SW480 (cell line): ENCODE measurements at regions not wholly inside any gene's neighbourhood (a gene's known extent, or its start where the extent isn't known, plus 50 kb on each side); places are given as distances from the start of the nearest gene placed in this dataset.
"Not testable (repeated sequence)": the region's sequence is repeated elsewhere in the genome, so short reads cannot be mapped to it uniquely, and the experiment has no call there.

ENCODE experiments used
- DNase-seq: peaks from one replicate; pipeline ENCODE4 v3.0.0-alpha.2; 2016; ENCODE audit warnings: low spot score

GRCh38 chr6:128597004-128597403 is 76.6 kb upstream of the PTPRK start:
- no peak for DNase-seq

GRCh38 chr6:128595544-128595943 is 75.1 kb upstream of the PTPRK start:
- no peak for DNase-seq

GRCh38 chr6:128586095-128586494 is 65.7 kb upstream of the PTPRK start:
- no peak for DNase-seq

GRCh38 chr6:128580224-128581110 is 60.1 kb upstream of the PTPRK start:
- no peak for DNase-seq

GRCh38 chr6:128575254-128575653 is 54.9 kb upstream of the PTPRK start:
- not testable (repeated sequence) for DNase-seq

- no peak for DNase-seq
Observed at GRCh38 chr6:128574402-128574801, 54.0 kb upstream of the PTPRK start.

GRCh38 chr6:128573036-128573435 is 52.6 kb upstream of the PTPRK start:
- DNase-seq, result no peak

- no peak for DNase-seq
Observed at GRCh38 chr6:128572294-128572693, 51.9 kb upstream of the PTPRK start.

GRCh38 chr6:128570680-128571063 is 50.3 kb upstream of the PTPRK start:
- peak; percentile 29 for DNase-seq

GRCh38 chr6:128569732-128570679 is 49.6 kb upstream of the PTPRK start:
- DNase-seq, result peak; percentile 52
